Neuronal stem cell (in vitro differentiated cells): ENCODE measurements at regions not wholly inside any gene's neighbourhood (a gene's known extent, or its start where the extent isn't known, plus 50 kb on each side); places are given as distances from the start of the nearest gene placed in this dataset.

Experiments
- DNase-seq: peaks from one replicate; pipeline ENCODE4 v3.0.0-alpha.2; 2013; ENCODE audit warnings: low spot score
- H2AFZ ChIP-seq: one replicate; pipeline ENCODE4 v1.6.1; 2013; ENCODE audit warnings: mild to moderate bottlenecking, low read length, inconsistent platforms
- H2AK5ac ChIP-seq: 2 replicates; pipeline ENCODE4 v1.6.1; 2013; ENCODE audit warnings: low read depth, mild to moderate bottlenecking, inconsistent platforms, low read length, moderate library complexity, mixed read lengths
- H2BK120ac ChIP-seq: 2 replicates; pipeline ENCODE4 v1.6.1; 2013; ENCODE audit warnings: low read depth, mild to moderate bottlenecking, inconsistent platforms, low read length, moderate library complexity, mixed read lengths
- H2BK12ac ChIP-seq: one replicate; pipeline ENCODE4 v1.6.1; 2013; ENCODE audit warnings: low read length, inconsistent platforms
- H2BK15ac ChIP-seq: 2 replicates; pipeline ENCODE4 v1.6.1; 2013; ENCODE audit warnings: mild to moderate bottlenecking, low read length, inconsistent platforms, mixed read lengths
- H2BK5ac ChIP-seq: one replicate; pipeline ENCODE4 v1.6.1; 2013; ENCODE audit warnings: inconsistent platforms, mild to moderate bottlenecking, low read length, moderate library complexity
- H3K14ac ChIP-seq: one replicate; pipeline ENCODE4 v1.6.1; 2013; ENCODE audit warnings: low read length, inconsistent platforms
- H3K18ac ChIP-seq: 2 replicates; pipeline ENCODE4 v1.6.1; 2013; ENCODE audit warnings: low read length, inconsistent platforms
- H3K23ac ChIP-seq: 2 replicates; pipeline ENCODE4 v1.6.1; 2013; ENCODE audit warnings: low read depth, mild to moderate bottlenecking, mixed read lengths, low read length, inconsistent platforms; ENCODE audit not compliant: poor library complexity
- H3K27ac ChIP-seq: replicated peaks from 3 replicates; pipeline ENCODE4 v1.5.1; 2013; ENCODE audit warnings: low read length, inconsistent platforms
- H3K27me3 ChIP-seq, 3 experiments: 2 replicates each; pipeline ENCODE4 v1.6.1; 2013; ENCODE audit warnings: low read length in 3 of 3, mild to moderate bottlenecking in 2 of 3, inconsistent platforms in 1 of 3, low read depth in 1 of 3, mixed read lengths in 1 of 3, moderate library complexity in 1 of 3; ENCODE audit not compliant: control insufficient read depth in 3 of 3, insufficient read depth in 3 of 3
- H3K36me3 ChIP-seq, 2 donors: replicated peaks in 1 of 2; 2 replicates each; pipeline ENCODE4 v1.6.1; 2013; ENCODE audit warnings: low read length in 2 of 2; ENCODE audit not compliant: control insufficient read depth in 2 of 2, insufficient read depth in 2 of 2
- H3K4ac ChIP-seq: 2 replicates; pipeline ENCODE4 v1.6.1; 2013; ENCODE audit warnings: inconsistent platforms, mild to moderate bottlenecking, low read length, moderate library complexity
- H3K4me1 ChIP-seq, 2 donors: 1 replicate in 1 of 2; 2 replicates in 1 of 2; pipeline ENCODE4 v1.6.1; 2013; ENCODE audit warnings: low read length in 2 of 2, low read depth in 1 of 2; ENCODE audit not compliant: control insufficient read depth in 2 of 2, insufficient read depth in 1 of 2
- H3K4me2 ChIP-seq: one replicate; pipeline ENCODE4 v1.6.1; 2013; ENCODE audit warnings: mild to moderate bottlenecking, low read length, inconsistent platforms; ENCODE audit not compliant: insufficient read depth, poor library complexity, severe bottlenecking
- H3K4me3 ChIP-seq, 2 donors: 2 replicates each; pipeline ENCODE4 v1.5.1; 2013; ENCODE audit warnings: low read length in 2 of 2, mild to moderate bottlenecking in 2 of 2, inconsistent platforms in 1 of 2, moderate library complexity in 1 of 2
- H3K79me1 ChIP-seq: one replicate; pipeline ENCODE4 v1.6.1; 2013; ENCODE audit warnings: low read depth, mild to moderate bottlenecking, inconsistent platforms, low read length, moderate library complexity
- H3K9ac ChIP-seq: one replicate; pipeline ENCODE4 v1.6.1; 2013; ENCODE audit warnings: mild to moderate bottlenecking, low read depth, low read length, inconsistent platforms; ENCODE audit not compliant: poor library complexity
- H3K9me3 ChIP-seq, 2 donors: replicated peaks in 1 of 2; 2 replicates each; pipeline versions ENCODE3 to v1.6.1; 2013; ENCODE audit warnings: low read length in 2 of 2, mild to moderate bottlenecking in 2 of 2, inconsistent platforms in 1 of 2, low read depth in 1 of 2, mixed read lengths in 1 of 2, moderate library complexity in 1 of 2; ENCODE audit not compliant: control insufficient read depth in 2 of 2, insufficient read depth in 1 of 2
- H4K8ac ChIP-seq: one replicate; pipeline ENCODE4 v1.6.1; 2013; ENCODE audit warnings: low read depth, mild to moderate bottlenecking, inconsistent platforms, low read length, moderate library complexity
- H4K91ac ChIP-seq: one replicate; pipeline ENCODE4 v1.6.1; 2013; ENCODE audit warnings: low read length, low read depth, mild to moderate bottlenecking, inconsistent platforms; ENCODE audit not compliant: poor library complexity
- WGBS, 2 donors: extraction: QIAGEN DNeasy Blood & Tissue Kit; methylation state at CpG; one replicate each; pipeline ENCODE4 v1.1.7; 2013; ENCODE audit warnings: missing lambda C conversion rate in 2 of 2, mixed read lengths in 1 of 2; ENCODE audit not compliant: insufficient read length in 2 of 2, insufficient replicate concordance in 1 of 2; ENCODE audit errors: extremely low coverage in 2 of 2; 5-methylcytosine and 5-hydroxymethylcytosine counted together

DNA sequence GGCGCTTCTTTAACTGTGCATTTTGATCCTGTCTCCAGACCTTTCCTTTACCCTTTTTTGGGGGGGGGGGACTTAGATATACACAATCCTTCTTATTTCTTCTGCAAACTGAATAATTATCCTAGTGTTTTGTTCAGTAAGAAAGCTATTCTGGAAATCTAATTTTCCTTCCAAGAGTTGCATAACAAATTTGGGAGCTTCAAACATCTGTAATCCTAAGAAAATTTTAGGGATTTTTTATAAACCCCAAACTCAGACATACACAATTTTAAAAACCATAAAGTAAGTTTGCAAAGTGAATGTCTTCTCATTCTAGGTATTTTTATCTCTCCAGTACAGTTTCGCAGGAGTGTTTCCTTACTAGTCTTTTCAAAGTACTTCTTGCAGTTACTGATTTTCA, 182.7 kb upstream of the E2F7 start:
- H3K14ac ChIP-seq, result no peak overlapping the region
- no peak overlapping the region for H3K4me3 ChIP-seq
- H2BK15ac ChIP-seq, result no peak overlapping the region
- no CpG with 5 or more reads among the region's 2 CpGs for WGBS, 2 donors
- H4K8ac ChIP-seq, result no peak overlapping the region
- no peak overlapping the region for H2BK12ac ChIP-seq
- H2BK120ac ChIP-seq, result no peak overlapping the region
- no peak overlapping the region for H2AFZ ChIP-seq
- H3K27ac ChIP-seq, result no peak overlapping the region
- H3K9me3 ChIP-seq, result no peaks in the 10 kb centered on the region
- no peak overlapping the region for H4K91ac ChIP-seq
- H2BK5ac ChIP-seq, result no peak overlapping the region
- H3K27me3 ChIP-seq, result no peaks in the 10 kb centered on the region
- H3K9ac ChIP-seq, result no peak overlapping the region
- H3K36me3 ChIP-seq, result no peaks in the 10 kb centered on the region
- H3K4me2 ChIP-seq, result no peak overlapping the region
- no peak for DNase-seq
- H3K18ac ChIP-seq, result no peak overlapping the region
- H2AK5ac ChIP-seq, result no peak overlapping the region
- H3K23ac ChIP-seq, result no peak overlapping the region
- H3K79me1 ChIP-seq, result no peaks in the 10 kb centered on the region
- peaks cover 0 to 3% of the 10 kb centered on the region in 2 donors for H3K4me1 ChIP-seq
- no peak overlapping the region for H3K4ac ChIP-seq

DNA sequence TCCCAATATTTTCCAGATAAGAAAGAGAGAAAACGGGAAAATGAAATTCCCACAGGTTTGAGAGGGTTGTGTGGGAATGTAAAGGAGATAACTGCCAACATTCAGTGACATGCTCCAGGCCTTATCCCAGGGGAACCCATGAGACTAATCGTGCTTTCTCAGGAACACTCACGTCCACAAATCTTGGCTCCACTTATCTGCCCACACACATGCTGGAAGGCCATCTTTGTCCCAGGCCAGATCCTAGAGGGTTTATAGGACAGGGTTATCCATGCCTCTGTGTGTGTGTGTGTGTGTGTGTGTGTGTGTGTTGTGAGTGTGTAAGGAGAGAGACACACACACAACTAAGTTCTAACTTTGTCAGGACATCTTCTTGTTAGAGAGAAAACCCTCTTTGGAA, 182.2 kb upstream of the E2F7 start:
- no peak overlapping the region for H3K4me3 ChIP-seq
- no peak overlapping the region for H3K4ac ChIP-seq
- no peak for DNase-seq
- H4K91ac ChIP-seq, result no peak overlapping the region
- H3K79me1 ChIP-seq, result no peaks in the 10 kb centered on the region
- no peak overlapping the region for H2BK120ac ChIP-seq
- H3K4me1 ChIP-seq, result peaks cover 0 to 3% of the 10 kb centered on the region in 2 donors
- H3K27ac ChIP-seq, result no peak overlapping the region
- no peak overlapping the region for H2AFZ ChIP-seq
- no peak overlapping the region for H3K9ac ChIP-seq
- no CpG with 5 or more reads among the region's 3 CpGs for WGBS, 2 donors
- H2BK5ac ChIP-seq, result no peak overlapping the region
- no peak overlapping the region for H2BK15ac ChIP-seq
- no peak overlapping the region for H3K4me2 ChIP-seq
- no peaks in the 10 kb centered on the region for H3K36me3 ChIP-seq
- no peak overlapping the region for H3K23ac ChIP-seq
- no peak overlapping the region for H2AK5ac ChIP-seq
- no peak overlapping the region for H4K8ac ChIP-seq
- no peak overlapping the region for H3K18ac ChIP-seq
- H2BK12ac ChIP-seq, result no peak overlapping the region
- H3K9me3 ChIP-seq, result no peaks in the 10 kb centered on the region
- H3K27me3 ChIP-seq, result no peaks in the 10 kb centered on the region
- H3K14ac ChIP-seq, result no peak overlapping the region

- no peaks in the 10 kb centered on the region for H3K36me3 ChIP-seq
- H3K4me2 ChIP-seq, result no peak overlapping the region
- H3K4ac ChIP-seq, result no peak overlapping the region
- no peak overlapping the region for H3K23ac ChIP-seq
- no peaks in the 10 kb centered on the region for H3K9me3 ChIP-seq
- WGBS, 2 donors, result no CpG with 5 or more reads among the region's 4 CpGs
- no peak overlapping the region for H2BK5ac ChIP-seq
- H3K27me3 ChIP-seq, result no peaks in the 10 kb centered on the region
- no peaks in the 10 kb centered on the region for H3K79me1 ChIP-seq
- H2AFZ ChIP-seq, result no peak overlapping the region
- no peak overlapping the region for H4K91ac ChIP-seq
- H2BK120ac ChIP-seq, result no peak overlapping the region
- H2BK15ac ChIP-seq, result no peak overlapping the region
- no peak overlapping the region for H3K9ac ChIP-seq
- H3K27ac ChIP-seq, result no peak overlapping the region
- no peak overlapping the region for H2AK5ac ChIP-seq
- no peak overlapping the region for H3K14ac ChIP-seq
- no peak overlapping the region for H2BK12ac ChIP-seq
- no peak overlapping the region for H4K8ac ChIP-seq
- H3K4me3 ChIP-seq, result no peak overlapping the region
- no peak for DNase-seq
- H3K4me1 ChIP-seq, result peaks cover 0 to 3% of the 10 kb centered on the region in 2 donors
- H3K18ac ChIP-seq, result no peak overlapping the region
These were observed 178.0 kb upstream of the E2F7 start for GRCh38 chr12:77243345-77243744.

- H3K4me3 ChIP-seq, result no peak overlapping the region
- no peak overlapping the region for H2BK5ac ChIP-seq
- no peaks in the 10 kb centered on the region for H3K79me1 ChIP-seq
- H4K91ac ChIP-seq, result no peak overlapping the region
- no peaks in the 10 kb centered on the region for H3K36me3 ChIP-seq
- no peak overlapping the region for H2BK15ac ChIP-seq
- H3K9ac ChIP-seq, result no peak overlapping the region
- WGBS, 2 donors, result no CpG with 5 or more reads among the region's 1 CpG
- no peak overlapping the region for H2BK120ac ChIP-seq
- no peak overlapping the region for H3K4me2 ChIP-seq
- no peaks in the 10 kb centered on the region for H3K4me1 ChIP-seq
- no peak overlapping the region for H2AK5ac ChIP-seq
- no peak overlapping the region for H2AFZ ChIP-seq
- no peak overlapping the region for H3K18ac ChIP-seq
- H3K27me3 ChIP-seq, result no peaks in the 10 kb centered on the region
- H4K8ac ChIP-seq, result no peak overlapping the region
- H3K14ac ChIP-seq, result no peak overlapping the region
- H3K27ac ChIP-seq, result no peak overlapping the region
- no peak overlapping the region for H3K23ac ChIP-seq
- H3K4ac ChIP-seq, result no peak overlapping the region
- no peaks in the 10 kb centered on the region for H3K9me3 ChIP-seq
- no peak overlapping the region for H2BK12ac ChIP-seq
- no peak for DNase-seq
These were observed 174.2 kb upstream of the E2F7 start for GRCh38 chr12:77239617-77240016.
